Heart right ventricle (tissue), 16 donors: ENCODE measurements at regions not wholly inside any gene's neighbourhood (a gene's known extent, or its start where the extent isn't known, plus 50 kb on each side); places are given as distances from the start of the nearest gene placed in this dataset.

Source experiments
- ATAC-seq, 8 donors: fragments of 200-7000 bp; cut with Tn5 transposase; one replicate each; pipeline ENCODE4 v1.9.1; 2020; ENCODE audit warnings: mild to moderate bottlenecking in 8 of 8, moderate library complexity in 8 of 8, moderate number of reproducible peaks in 1 of 8
- DNase-seq, 2 donors: peaks; one replicate each; pipeline ENCODE4 v3.0.0-alpha.2; 2020
- H3K27ac ChIP-seq, 10 donors: fragments of 200-600 bp; sonication (generic) in 2 of 10; one replicate each; pipeline versions ENCODE4 v1.5.0 to v1.8.0; 2020 to 2022; ENCODE audit warnings: mild to moderate bottlenecking in 3 of 10
- H3K27me3 ChIP-seq, 7 donors: fragments of 200-600 bp; one replicate each; pipeline ENCODE4 v1.8.0; 2021 to 2022; ENCODE audit warnings: mild to moderate bottlenecking in 2 of 7
- H3K36me3 ChIP-seq, 9 donors: fragments of 200-600 bp; sonication (generic) in 1 of 9; one replicate each; pipeline versions ENCODE4 v1.5.0 to v1.8.0; 2020 to 2022; ENCODE audit warnings: mild to moderate bottlenecking in 2 of 9
- H3K4me1 ChIP-seq, 9 donors: fragments of 200-600 bp; sonication (generic) in 1 of 9; one replicate each; pipeline versions ENCODE4 v1.5.0 to v1.8.0; 2020 to 2022; ENCODE audit warnings: mild to moderate bottlenecking in 4 of 9
- H3K4me3 ChIP-seq, 10 donors: fragments of 200-600 bp; sonication (generic) in 2 of 10; one replicate each; pipeline versions ENCODE4 v1.5.0 to v1.8.0; 2020 to 2022; ENCODE audit warnings: mild to moderate bottlenecking in 7 of 10, moderate library complexity in 2 of 10
- H3K9me3 ChIP-seq, 11 donors: fragments of 200-600 bp in 10 of 11; sonication (generic) in 2 of 11; one replicate each; pipeline versions ENCODE4 v1.5.0 to v1.8.0; 2013 to 2022; ENCODE audit warnings: mild to moderate bottlenecking in 2 of 11, control low read depth in 1 of 11, moderate library complexity in 1 of 11
- CTCF ChIP-seq, 9 donors: fragments of 200-600 bp; sonication (generic) in 2 of 9; IDR thresholded peaks; one replicate each; pipeline versions ENCODE4 v1.5.0 to v1.8.0; 2021 to 2022; ENCODE audit warnings: antibody characterized with exemption in 9 of 9, mild to moderate bottlenecking in 5 of 9, moderate library complexity in 1 of 9
- WGBS, 2 donors: extraction: QIAGEN DNeasy Blood & Tissue Kit; methylation state at CpG; one replicate each; pipeline ENCODE4 v1.1.7; 2013; ENCODE audit warnings: inconsistent platforms in 1 of 2; 5-methylcytosine and 5-hydroxymethylcytosine counted together
- intact Hi-C, 10 donors: fragments of 100-400 bp; cut with DNase I; formaldehyde crosslinking; loops; one replicate each; pipeline versions ENCODE4 v1.11.1 to v1.14.2; 2022
- donor health status: Arrhythmogenic right ventricular cardiomyopathy.
- donor health status: ischemic (EF 13 %, LVEDD 7.1; RV severe dilation, severe dysfunction).
- donor health status: healthy with polysubstance abuse.
- donor health status: DM: no; HTN: yes; CAD: no.
- donor health status: DM: no; HTN: no; CAD: no.
- donor health status: ischemic (EF 25% LVEDD 6.9; RV normal size, moderate dysfunction).
- donor health status: ischemic (EF 25% LVEDD 5.7; RV mildly dilated, moderate dysfunction).
- donor health status: healthy.
- donor health status: DM: yes; HTN: yes; CAD: no.
- donor health status: Ischemic cardiomyopathy.
- donor health status: ischemic (EF 35%, LVEDD 5.7; RV mildly dilated, moderate dysfunction).
- donor health status: nonischemic (EF 11% LVEDD 7.7; RV severe dilation, severe dysfunction).
- donor health status: DM: yes; HTN: yes; CAD: no.
- donor health status: PGD.
- donor health status: ischemic (EF 29% LVEDD 5.4; RV normal size, mild dysfunction).
- donor health status: nonischemic (EF 23%, LVEDD 6.1; RV moderate dilation, normal function).

- TF ChIP-seq CTCF (IDR thresholded peaks at IDR 0.05), result no peak
- intact Hi-C loops, result no loop called here
- Histone ChIP-seq H3K27ac (no peak overlapping the region), H3K27me3 (peaks cover 0 to 8% (median 0%) of the 10 kb centered on the region in 7 donors), H3K9me3 (no peaks in the 10 kb centered on the region), H3K4me3 (no peak overlapping the region), H3K4me1 (no peaks in the 10 kb centered on the region), H3K36me3 (no peaks in the 10 kb centered on the region)
- DNase-seq, result no peak
- ATAC-seq, result no peak
- 75 to 79% methylated on average over 2 of the region's 2 CpGs for WGBS, 2 donors
Measured at GRCh38 chr7:23913016-23913415, 203.0 kb downstream of the STK31 start.

GRCh38 chr7:23915236-23915635, 205.2 kb downstream of the STK31 start:
- H3K4me1 ChIP-seq, result no peaks in the 10 kb centered on the region
- H3K36me3 ChIP-seq, result no peaks in the 10 kb centered on the region
- H3K27ac ChIP-seq, result no peak overlapping the region
- no peak for TF ChIP-seq CTCF (IDR thresholded peaks at IDR 0.05)
- DNase-seq (no peak), ATAC-seq (no peak)
- 76 to 77% methylated on average over 5 of the region's 5 CpGs for WGBS, 2 donors
- no peaks in the 10 kb centered on the region for H3K9me3 ChIP-seq
- H3K27me3 ChIP-seq, result peaks cover 0 to 13% (median 0%) of the 10 kb centered on the region in 7 donors
- intact Hi-C loops, result no loop called here
- H3K4me3 ChIP-seq, result no peak overlapping the region

- intact Hi-C loops, result no loop called here
- Histone ChIP-seq H3K9me3 (no peaks in the 10 kb centered on the region), H3K27me3 (peaks cover 0 to 13% (median 0%) of the 10 kb centered on the region in 7 donors), H3K36me3 (no peaks in the 10 kb centered on the region), H3K4me1 (no peaks in the 10 kb centered on the region), H3K27ac (no peak overlapping the region), H3K4me3 (no peak overlapping the region)
- no peak for TF ChIP-seq CTCF (IDR thresholded peaks at IDR 0.05)
- DNase-seq (no peak), ATAC-seq (no peak)
Measured at GRCh38 chr7:23918286-23918685, 208.3 kb downstream of the STK31 start.

- TF ChIP-seq CTCF (IDR thresholded peaks at IDR 0.05), result no peak
- H3K36me3 ChIP-seq, result no peaks in the 10 kb centered on the region
- H3K27ac ChIP-seq, result no peak overlapping the region
- no peak for DNase-seq
- peaks cover 0 to 13% (median 0%) of the 10 kb centered on the region in 7 donors for H3K27me3 ChIP-seq
- H3K4me3 ChIP-seq, result no peak overlapping the region
- ATAC-seq, result no peak
- intact Hi-C loops, result no loop called here
- no peaks in the 10 kb centered on the region for H3K4me1 ChIP-seq
- no peaks in the 10 kb centered on the region for H3K9me3 ChIP-seq
Measured at GRCh38 chr7:23918856-23919255, 208.8 kb downstream of the STK31 start.

GRCh38 chr7:23925088-23925487, 215.1 kb downstream of the STK31 start:
- DNase-seq (no peak), ATAC-seq (no peak)
- Histone ChIP-seq H3K4me1 (no peaks in the 10 kb centered on the region), H3K36me3 (no peaks in the 10 kb centered on the region), H3K4me3 (no peak overlapping the region), H3K27me3 (peaks cover 0 to under 1% (median 0%) of the 10 kb centered on the region in 7 donors), H3K27ac (no peak overlapping the region), H3K9me3 (no peaks in the 10 kb centered on the region)
- intact Hi-C loops, result no loop called here
- 41 to 44% methylated on average over 5 of the region's 5 CpGs for WGBS, 2 donors
- TF ChIP-seq CTCF (IDR thresholded peaks at IDR 0.05), result no peak
